ENCODE measurements at regions not wholly inside any gene's neighbourhood (a gene's known extent, or its start where the extent isn't known, plus 50 kb on each side); places are given as distances from the start of the nearest gene placed in this dataset.

GRCh38 chr2:140144611-140145010 is 1364.4 kb upstream of the NXPH2 start:
- H3K36me3 ChIP-seq, result no peaks in the 10 kb centered on the region
- H3K27ac ChIP-seq, result no peak overlapping the region
- intact Hi-C loops (cut with DNase I), result no loop called here
- ATAC-seq, result no peak
- H3K4me1 ChIP-seq, result no peaks in the 10 kb centered on the region
- WGBS, 2 donors, result 72 to 78% methylated on average over 2 of the region's 2 CpGs
- H3K9me3 ChIP-seq, result peaks cover 0 to 11% (median 0%) of the 10 kb centered on the region in 11 donors
- H3K4me3 ChIP-seq, result no peak overlapping the region
- TF ChIP-seq, protein P1, sequence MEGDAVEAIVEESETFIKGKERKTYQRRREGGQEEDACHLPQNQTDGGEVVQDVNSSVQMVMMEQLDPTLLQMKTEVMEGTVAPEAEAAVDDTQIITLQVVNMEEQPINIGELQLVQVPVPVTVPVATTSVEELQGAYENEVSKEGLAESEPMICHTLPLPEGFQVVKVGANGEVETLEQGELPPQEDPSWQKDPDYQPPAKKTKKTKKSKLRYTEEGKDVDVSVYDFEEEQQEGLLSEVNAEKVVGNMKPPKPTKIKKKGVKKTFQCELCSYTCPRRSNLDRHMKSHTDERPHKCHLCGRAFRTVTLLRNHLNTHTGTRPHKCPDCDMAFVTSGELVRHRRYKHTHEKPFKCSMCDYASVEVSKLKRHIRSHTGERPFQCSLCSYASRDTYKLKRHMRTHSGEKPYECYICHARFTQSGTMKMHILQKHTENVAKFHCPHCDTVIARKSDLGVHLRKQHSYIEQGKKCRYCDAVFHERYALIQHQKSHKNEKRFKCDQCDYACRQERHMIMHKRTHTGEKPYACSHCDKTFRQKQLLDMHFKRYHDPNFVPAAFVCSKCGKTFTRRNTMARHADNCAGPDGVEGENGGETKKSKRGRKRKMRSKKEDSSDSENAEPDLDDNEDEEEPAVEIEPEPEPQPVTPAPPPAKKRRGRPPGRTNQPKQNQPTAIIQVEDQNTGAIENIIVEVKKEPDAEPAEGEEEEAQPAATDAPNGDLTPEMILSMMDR (IDR thresholded peaks at IDR 0.05), result no peak
- H3K27me3 ChIP-seq, result no peaks in the 10 kb centered on the region
- DNase-seq, result no peak

- Histone ChIP-seq H3K4me1 (no peaks in the 10 kb centered on the region), H3K9me3 (peaks cover 0 to 11% (median 0%) of the 10 kb centered on the region in 11 donors), H3K27ac (no peak overlapping the region), H3K36me3 (no peaks in the 10 kb centered on the region), H3K27me3 (no peaks in the 10 kb centered on the region), H3K4me3 (no peak overlapping the region)
- TF ChIP-seq, protein P1 (IDR thresholded peaks at IDR 0.05), result no peak
- intact Hi-C loops (cut with DNase I), result no loop called here
- DNase-seq, result no peak
- WGBS, 2 donors, result 89% methylated on average over 6 of the region's 6 CpGs
- no peak for ATAC-seq
Observed at GRCh38 chr2:140138736-140139135, 1358.5 kb upstream of the NXPH2 start.

GRCh38 chr2:140136861-140137260 is 1356.7 kb upstream of the NXPH2 start:
- TF ChIP-seq, protein P1 (IDR thresholded peaks at IDR 0.05), result no peak
- H3K9me3 ChIP-seq, result peaks cover 0 to 11% (median 0%) of the 10 kb centered on the region in 11 donors
- H3K4me3 ChIP-seq, result no peak overlapping the region
- DNase-seq (no peak), ATAC-seq (no peak)
- H3K27me3 ChIP-seq, result no peaks in the 10 kb centered on the region
- WGBS, 2 donors, result 68 to 81% methylated on average over 1 of the region's 1 CpG
- H3K4me1 ChIP-seq, result no peaks in the 10 kb centered on the region
- no peak overlapping the region for H3K27ac ChIP-seq
- no peaks in the 10 kb centered on the region for H3K36me3 ChIP-seq
- intact Hi-C loops (cut with DNase I), result no loop called here

DNA sequence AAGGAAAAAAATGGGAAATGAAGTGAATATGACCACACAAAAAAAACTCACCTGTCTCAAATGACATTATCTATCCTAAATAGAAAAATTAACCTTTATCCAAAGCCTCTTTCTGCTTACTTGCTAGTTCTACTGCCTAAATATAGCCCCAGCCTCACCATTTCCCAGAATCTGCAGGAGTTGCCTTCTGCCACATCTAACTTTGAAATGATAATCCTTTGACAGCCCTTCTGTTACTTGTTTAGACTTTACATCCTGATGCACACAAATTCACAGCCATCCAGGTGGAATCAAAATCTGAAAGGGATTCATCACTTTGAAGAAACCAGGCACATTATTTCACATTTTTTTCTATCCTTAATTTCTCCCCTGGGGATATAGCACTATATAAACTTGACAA is 1356.2 kb upstream of the NXPH2 start:
- TF ChIP-seq, protein P1 (IDR thresholded peaks at IDR 0.05), result no peak
- DNase-seq (no peak), ATAC-seq (no peak)
- no peak overlapping the region for H3K4me3 ChIP-seq
- H3K27ac ChIP-seq, result no peak overlapping the region
- H3K36me3 ChIP-seq, result no peaks in the 10 kb centered on the region
- intact Hi-C loops (cut with DNase I), result no loop called here
- no peaks in the 10 kb centered on the region for H3K4me1 ChIP-seq
- no peaks in the 10 kb centered on the region for H3K27me3 ChIP-seq
- peaks cover 0 to 8% (median 0%) of the 10 kb centered on the region in 11 donors for H3K9me3 ChIP-seq

DNA sequence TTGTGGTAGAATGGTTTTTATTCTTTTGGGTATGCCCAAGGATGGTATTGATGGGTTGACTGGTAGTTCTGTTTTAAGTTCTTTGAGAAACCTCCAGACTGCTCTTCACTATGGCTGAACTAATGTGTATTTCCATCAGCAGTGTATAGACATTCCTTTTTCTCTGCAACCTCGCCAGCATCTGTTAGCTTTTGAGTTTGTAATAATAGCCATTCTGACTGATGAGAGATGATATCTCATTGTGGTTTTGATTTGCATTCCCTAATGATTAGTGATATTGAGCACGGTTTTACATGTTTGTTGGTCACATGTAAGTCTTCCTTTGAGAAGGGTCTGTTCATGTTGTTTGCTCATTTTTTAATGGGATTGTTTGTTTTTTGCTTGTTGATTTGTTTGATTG is 1348.7 kb upstream of the NXPH2 start:
- no peaks in the 10 kb centered on the region for H3K9me3 ChIP-seq
- DNase-seq, result no peak
- H3K4me3 ChIP-seq, result no peak overlapping the region
- ATAC-seq, result no peak
- TF ChIP-seq, protein P1 (IDR thresholded peaks at IDR 0.05), result no peak
- H3K4me1 ChIP-seq, result no peaks in the 10 kb centered on the region
- no peaks in the 10 kb centered on the region for H3K36me3 ChIP-seq
- intact Hi-C loops (cut with DNase I), result no loop called here
- no peak overlapping the region for H3K27ac ChIP-seq
- 55 to 74% methylated on average over 2 of the region's 2 CpGs for WGBS, 2 donors
- no peaks in the 10 kb centered on the region for H3K27me3 ChIP-seq
